ENCODE measurements at regions not wholly inside any gene's neighbourhood (a gene's known extent, or its start where the extent isn't known, plus 50 kb on each side); places are given as distances from the start of the nearest gene placed in this dataset.

GRCh38 chr3:71979175-71979574 is 194.2 kb upstream of the PROK2 start:
- Histone ChIP-seq H3K9me3 (no peaks in the 10 kb centered on the region), H3K4me1 (no peaks in the 10 kb centered on the region), H3K4me3 (no peak overlapping the region), H3K27me3 (peaks cover 3% of the 10 kb centered on the region), H3K27ac (no peak overlapping the region), H3K36me3 (no peaks in the 10 kb centered on the region)
- TF ChIP-seq POLR2AphosphoS5 (IDR thresholded peaks at IDR 0.05) (no peak), EP300 (IDR thresholded peaks at IDR 0.05; ENCODE audit: low read depth) (no peak), POLR2A (IDR thresholded peaks at IDR 0.05) (no peak)
- TF ChIP-seq, protein P1, sequence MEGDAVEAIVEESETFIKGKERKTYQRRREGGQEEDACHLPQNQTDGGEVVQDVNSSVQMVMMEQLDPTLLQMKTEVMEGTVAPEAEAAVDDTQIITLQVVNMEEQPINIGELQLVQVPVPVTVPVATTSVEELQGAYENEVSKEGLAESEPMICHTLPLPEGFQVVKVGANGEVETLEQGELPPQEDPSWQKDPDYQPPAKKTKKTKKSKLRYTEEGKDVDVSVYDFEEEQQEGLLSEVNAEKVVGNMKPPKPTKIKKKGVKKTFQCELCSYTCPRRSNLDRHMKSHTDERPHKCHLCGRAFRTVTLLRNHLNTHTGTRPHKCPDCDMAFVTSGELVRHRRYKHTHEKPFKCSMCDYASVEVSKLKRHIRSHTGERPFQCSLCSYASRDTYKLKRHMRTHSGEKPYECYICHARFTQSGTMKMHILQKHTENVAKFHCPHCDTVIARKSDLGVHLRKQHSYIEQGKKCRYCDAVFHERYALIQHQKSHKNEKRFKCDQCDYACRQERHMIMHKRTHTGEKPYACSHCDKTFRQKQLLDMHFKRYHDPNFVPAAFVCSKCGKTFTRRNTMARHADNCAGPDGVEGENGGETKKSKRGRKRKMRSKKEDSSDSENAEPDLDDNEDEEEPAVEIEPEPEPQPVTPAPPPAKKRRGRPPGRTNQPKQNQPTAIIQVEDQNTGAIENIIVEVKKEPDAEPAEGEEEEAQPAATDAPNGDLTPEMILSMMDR (IDR thresholded peaks at IDR 0.05), result no peak
- in situ Hi-C loops (cut with MboI; ENCODE audit: low pct_ligation_motif_present in 1 of 4, low pct_unique_long_range_greater_than_20kb in 1 of 4, low sequenced_read_pairs in 3 of 4), result no loop called here
- DNase-seq, result no peak
- intact Hi-C loops (cut with DNase I; ENCODE audit: low total_unique reads), result no loop called here
- 49 to 67% methylated on average over 3 of the region's 3 CpGs for WGBS, 2 donors (ENCODE audit: low coverage in 1 of 2)

GRCh38 chr3:71978150-71978721 is 193.3 kb upstream of the PROK2 start:
- intact Hi-C loops (cut with DNase I; ENCODE audit: low total_unique reads), result no loop called here
- Histone ChIP-seq H3K27me3 (peaks cover 3% of the 10 kb centered on the region), H3K36me3 (no peaks in the 10 kb centered on the region), H3K4me1 (no peaks in the 10 kb centered on the region), H3K4me3 (no peak overlapping the region), H3K9me3 (no peaks in the 10 kb centered on the region), H3K27ac (no peak overlapping the region)
- 49 to 73% methylated on average over 4 to 7 of the region's 7 CpGs for WGBS, 2 donors (ENCODE audit: low coverage in 1 of 2)
- DNase-seq, result no peak
- in situ Hi-C loops (cut with MboI; ENCODE audit: low pct_ligation_motif_present in 1 of 4, low pct_unique_long_range_greater_than_20kb in 1 of 4, low sequenced_read_pairs in 3 of 4), result no loop called here
- TF ChIP-seq EP300 (IDR thresholded peaks at IDR 0.05; ENCODE audit: low read depth) (no peak), POLR2A (IDR thresholded peaks at IDR 0.05) (no peak), POLR2AphosphoS5 (IDR thresholded peaks at IDR 0.05) (no peak)
- TF ChIP-seq, protein P1 (IDR thresholded peaks at IDR 0.05), result no peak

DNA sequence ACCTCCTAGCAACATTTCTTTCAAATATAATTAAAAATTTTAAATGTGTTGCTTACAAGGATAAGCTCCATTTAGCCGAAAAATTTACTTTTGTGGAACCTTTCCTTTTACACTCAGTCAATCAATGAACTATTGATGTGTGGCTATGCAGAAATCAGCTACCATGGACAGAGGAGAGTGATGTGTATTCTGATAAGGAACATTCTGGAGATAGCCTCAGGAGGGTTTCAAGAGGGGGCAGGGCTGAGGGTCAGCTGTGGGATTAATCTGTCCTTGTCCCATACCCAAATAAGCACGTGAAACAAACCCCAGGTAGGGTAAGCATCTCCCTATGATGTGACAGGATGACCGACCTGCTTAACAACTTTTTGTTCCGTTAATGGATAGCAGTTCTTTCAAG is 192.6 kb upstream of the PROK2 start:
- 70 to 73% methylated on average over 1 to 4 of the region's 4 CpGs for WGBS, 2 donors (ENCODE audit: low coverage in 1 of 2)
- H3K4me1 ChIP-seq, result no peaks in the 10 kb centered on the region
- no peak overlapping the region for H3K27ac ChIP-seq
- TF ChIP-seq POLR2AphosphoS5 (IDR thresholded peaks at IDR 0.05) (no peak), POLR2A (IDR thresholded peaks at IDR 0.05) (no peak), EP300 (IDR thresholded peaks at IDR 0.05; ENCODE audit: low read depth) (no peak)
- TF ChIP-seq, protein P1 (IDR thresholded peaks at IDR 0.05), result no peak
- H3K36me3 ChIP-seq, result no peaks in the 10 kb centered on the region
- DNase-seq, result no peak
- intact Hi-C loops (cut with DNase I; ENCODE audit: low total_unique reads) (no loop called here), in situ Hi-C loops (cut with MboI; ENCODE audit: low pct_ligation_motif_present in 1 of 4, low pct_unique_long_range_greater_than_20kb in 1 of 4, low sequenced_read_pairs in 3 of 4) (no loop called here)
- H3K4me3 ChIP-seq, result no peak overlapping the region
- H3K9me3 ChIP-seq, result no peaks in the 10 kb centered on the region
- peaks cover 3% of the 10 kb centered on the region for H3K27me3 ChIP-seq

DNA sequence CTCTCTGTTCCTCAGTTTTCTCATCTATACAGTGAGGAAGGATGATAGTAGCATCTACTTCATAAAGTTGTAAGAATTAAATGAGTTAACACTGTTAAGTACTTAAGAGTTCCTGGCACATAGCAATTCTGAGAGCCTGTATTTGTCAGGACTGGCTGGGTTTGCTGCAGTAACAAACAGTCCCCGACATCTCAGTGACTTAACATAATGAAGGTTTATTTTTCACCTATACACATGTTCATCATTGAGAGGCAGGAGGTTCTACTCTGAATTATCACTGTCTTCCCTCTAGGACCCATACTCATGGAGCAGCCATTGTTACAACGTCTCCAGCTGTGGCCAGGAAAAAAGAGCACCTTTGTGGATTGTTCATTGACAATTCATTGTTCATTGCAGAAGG is 190.6 kb upstream of the PROK2 start:
- peaks cover 3% of the 10 kb centered on the region for H3K27me3 ChIP-seq
- H3K9me3 ChIP-seq, result no peaks in the 10 kb centered on the region
- no peak overlapping the region for H3K4me3 ChIP-seq
- intact Hi-C loops (cut with DNase I; ENCODE audit: low total_unique reads) (no loop called here), in situ Hi-C loops (cut with MboI; ENCODE audit: low pct_ligation_motif_present in 1 of 4, low pct_unique_long_range_greater_than_20kb in 1 of 4, low sequenced_read_pairs in 3 of 4) (no loop called here)
- DNase-seq, result no peak
- H3K36me3 ChIP-seq, result no peaks in the 10 kb centered on the region
- H3K4me1 ChIP-seq, result no peaks in the 10 kb centered on the region
- WGBS, 2 donors (ENCODE audit: low coverage in 1 of 2), result 98 to 100% methylated on average over 1 to 2 of the region's 2 CpGs
- no peak for TF ChIP-seq POLR2A (IDR thresholded peaks at IDR 0.05)
- TF ChIP-seq POLR2AphosphoS5 (IDR thresholded peaks at IDR 0.05), result no peak
- TF ChIP-seq EP300 (IDR thresholded peaks at IDR 0.05; ENCODE audit: low read depth), result no peak
- H3K27ac ChIP-seq, result no peak overlapping the region

- no peak overlapping the region for H3K4me3 ChIP-seq
- DNase-seq, result no peak
- TF ChIP-seq POLR2AphosphoS5 (IDR thresholded peaks at IDR 0.05) (no peak), EP300 (IDR thresholded peaks at IDR 0.05; ENCODE audit: low read depth) (no peak), POLR2A (IDR thresholded peaks at IDR 0.05) (no peak)
- TF ChIP-seq, protein P1 (IDR thresholded peaks at IDR 0.05), result no peak
- H3K36me3 ChIP-seq, result no peaks in the 10 kb centered on the region
- intact Hi-C loops (cut with DNase I; ENCODE audit: low total_unique reads), result no loop called here
- H3K27ac ChIP-seq, result no peak overlapping the region
- no peaks in the 10 kb centered on the region for H3K9me3 ChIP-seq
- in situ Hi-C loops (cut with MboI; ENCODE audit: low pct_ligation_motif_present in 1 of 4, low pct_unique_long_range_greater_than_20kb in 1 of 4, low sequenced_read_pairs in 3 of 4), result loop anchor here in 3 of 4 donors (25.0 kb wide), 2 partner anchors 288 to 838 kb away; no protein-coding TSS in a partner anchor
- peaks cover 3% of the 10 kb centered on the region for H3K27me3 ChIP-seq
- no peaks in the 10 kb centered on the region for H3K4me1 ChIP-seq
- 83 to 88% methylated on average over 3 of the region's 3 CpGs for WGBS, 2 donors (ENCODE audit: low coverage in 1 of 2)
Observed at GRCh38 chr3:71974786-71975185, 189.8 kb upstream of the PROK2 start.

Measured in transverse colon (tissue), 4 donors.